ENCODE measurements at regions not wholly inside any gene's neighbourhood (a gene's known extent, or its start where the extent isn't known, plus 50 kb on each side); places are given as distances from the start of the nearest gene placed in this dataset.
"Not testable (repeated sequence)": the region's sequence is repeated elsewhere in the genome, so short reads cannot be mapped to it uniquely, and the experiment has no call there.

DNA sequence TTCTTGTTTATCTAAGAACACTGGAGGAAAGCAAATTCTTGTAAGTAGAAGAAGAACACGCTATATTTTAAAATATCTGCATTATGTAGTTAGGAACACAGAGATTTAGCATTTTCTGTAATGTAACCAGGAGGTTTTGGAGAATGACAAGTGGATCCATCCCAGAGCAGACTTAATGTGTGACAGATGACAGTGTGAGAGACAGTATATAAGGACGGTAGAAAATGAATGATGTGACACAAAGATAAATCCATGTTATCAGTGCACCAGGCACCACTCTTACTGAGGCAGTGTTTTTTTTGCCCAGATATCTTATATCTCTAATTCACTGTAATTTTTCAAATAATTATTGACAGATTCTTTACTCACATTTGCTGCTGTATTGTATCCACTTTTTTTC, 239.0 kb upstream of the KCNN2 start:
- no peak for ATAC-seq
- CTCF ChIA-PET = interaction anchor here (0.9 kb wide), 1 partner anchor 102 kb away, joined by 3 read pairs; no protein-coding TSS in a partner anchor
- intact Hi-C loops (cut with DNase I, micrococcal nuclease) = no loop called here

DNA sequence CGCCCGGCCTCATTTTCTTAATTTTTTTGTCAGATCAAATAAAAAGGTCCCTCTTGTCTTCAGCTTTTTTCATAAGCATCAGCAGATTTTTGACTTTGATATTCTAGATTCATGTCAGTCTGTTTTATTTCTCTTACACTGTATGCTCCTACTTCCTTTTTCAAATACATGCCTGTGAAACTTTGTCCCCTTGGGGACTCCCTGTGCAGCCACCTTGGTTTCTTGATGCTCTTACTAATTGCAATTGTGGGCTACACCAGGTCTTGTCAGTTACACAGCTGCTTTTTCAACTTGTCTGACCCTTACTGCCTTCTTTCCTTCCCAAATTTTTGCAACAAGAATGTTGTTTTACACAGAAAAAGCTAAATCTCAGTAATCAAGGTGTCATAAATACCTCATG, 238.2 kb upstream of the KCNN2 start:
- ChIA-PET CTCF (no interaction called here), POLR2A (no interaction called here)
- Mint-ChIP-seq H3K27me3 (no peaks in the 10 kb centered on the region), H3K9me3 (ENCODE audit: low read depth) (no peaks in the 10 kb centered on the region), H3K4me3 (no peak overlapping the region), H3K36me3 (ENCODE audit: low read depth) (no peaks in the 10 kb centered on the region), H3K4me1 (no peaks in the 10 kb centered on the region), H3K27ac (no peak overlapping the region)
- intact Hi-C loops (cut with DNase I, micrococcal nuclease) = no loop called here
- ATAC-seq = no peak
- DNase-seq = no peak

More for the DNA sequence above, 239.0 kb upstream of the KCNN2 start:
- H3K27ac Mint-ChIP-seq = no peak overlapping the region
- no peak for DNase-seq
- no peaks in the 10 kb centered on the region for H3K4me1 Mint-ChIP-seq
- H3K9me3 Mint-ChIP-seq (ENCODE audit: low read depth) = no peaks in the 10 kb centered on the region
- no peaks in the 10 kb centered on the region for H3K27me3 Mint-ChIP-seq
- POLR2A ChIA-PET = no interaction called here
- H3K36me3 Mint-ChIP-seq (ENCODE audit: low read depth) = no peaks in the 10 kb centered on the region
- H3K4me3 Mint-ChIP-seq = no peak overlapping the region

DNA sequence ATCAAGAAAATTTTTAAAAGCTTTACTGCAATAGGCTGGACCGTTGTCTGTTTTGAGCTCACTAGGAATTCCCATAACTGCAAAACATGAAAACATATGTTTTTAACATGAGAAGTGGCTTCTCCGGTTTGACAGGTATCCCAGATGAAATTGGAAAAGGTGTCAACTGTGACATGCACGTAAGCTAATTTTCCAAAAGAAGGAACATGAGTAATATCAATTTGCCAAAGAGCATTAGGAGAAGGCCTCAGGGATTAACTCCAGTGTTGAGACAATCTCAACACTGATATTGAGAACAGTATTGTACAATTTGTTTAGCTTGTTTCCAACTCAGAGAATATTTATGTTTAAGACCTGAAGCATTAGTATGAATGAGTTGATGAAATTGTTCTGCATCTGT, 215.5 kb upstream of the KCNN2 start:
- peaks cover 19% of the 10 kb centered on the region for H3K9me3 Mint-ChIP-seq (ENCODE audit: low read depth)
- no peaks in the 10 kb centered on the region for H3K4me1 Mint-ChIP-seq
- intact Hi-C loops (cut with DNase I, micrococcal nuclease) = no loop called here
- ChIA-PET CTCF (no interaction called here), POLR2A (no interaction called here)
- H3K4me3 Mint-ChIP-seq = no peak overlapping the region
- no peak overlapping the region for H3K27ac Mint-ChIP-seq
- no peaks in the 10 kb centered on the region for H3K36me3 Mint-ChIP-seq (ENCODE audit: low read depth)
- ATAC-seq = no peak
- DNase-seq = no peak
- H3K27me3 Mint-ChIP-seq = no peaks in the 10 kb centered on the region

DNA sequence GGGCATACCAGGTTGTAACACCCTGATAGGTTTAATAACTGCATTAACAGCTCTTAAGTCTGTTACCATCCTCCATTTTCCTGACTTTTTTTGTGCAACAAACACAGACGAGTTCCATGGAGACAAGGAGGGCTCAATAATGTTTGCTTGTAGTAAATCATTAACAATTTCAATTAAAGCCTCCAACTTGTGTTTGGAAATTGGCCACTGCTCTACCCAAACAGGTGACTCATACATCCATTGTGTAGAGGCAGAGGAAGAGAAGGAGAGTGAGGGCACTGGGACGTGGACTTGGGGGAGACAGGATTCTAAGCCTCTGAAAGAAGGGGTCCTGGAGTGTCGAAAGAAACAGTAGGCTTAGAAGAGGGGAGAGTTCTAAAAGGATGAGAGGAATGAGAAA, 213.6 kb upstream of the KCNN2 start:
- no peaks in the 10 kb centered on the region for H3K27me3 Mint-ChIP-seq
- peaks cover 25% of the 10 kb centered on the region for H3K9me3 Mint-ChIP-seq (ENCODE audit: low read depth)
- no peak overlapping the region for H3K4me3 Mint-ChIP-seq
- intact Hi-C loops (cut with DNase I, micrococcal nuclease) = no loop called here
- ATAC-seq (no peak), DNase-seq (no peak)
- CTCF ChIA-PET = no interaction called here
- POLR2A ChIA-PET = no interaction called here
- H3K36me3 Mint-ChIP-seq (ENCODE audit: low read depth) = no peaks in the 10 kb centered on the region
- no peaks in the 10 kb centered on the region for H3K4me1 Mint-ChIP-seq
- no peak overlapping the region for H3K27ac Mint-ChIP-seq

DNA sequence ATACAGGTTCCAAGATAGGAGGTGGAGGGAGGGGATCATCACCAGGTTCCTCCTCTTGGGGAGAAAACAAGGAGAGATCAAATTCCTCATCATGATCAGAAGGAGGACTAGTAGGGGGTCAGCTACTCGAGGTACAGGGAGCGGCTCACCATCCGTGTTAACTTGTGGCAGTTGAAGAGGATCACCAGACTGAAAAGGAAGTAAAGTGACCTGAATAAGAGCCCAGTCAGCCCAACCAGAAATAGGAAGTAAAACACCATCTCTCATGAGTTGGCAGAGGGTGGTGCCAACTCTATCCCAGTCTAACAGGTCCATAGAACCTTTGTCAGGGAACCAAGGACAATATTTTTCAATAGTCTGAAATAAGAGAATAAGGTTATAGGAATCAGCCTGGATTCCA, 213.1 kb upstream of the KCNN2 start:
- H3K27ac Mint-ChIP-seq; ATAC-seq; POLR2A ChIA-PET; CTCF ChIA-PET; H3K27me3 Mint-ChIP-seq; H3K4me1 Mint-ChIP-seq; DNase-seq; H3K36me3 Mint-ChIP-seq (ENCODE audit: low read depth); intact Hi-C loops (cut with DNase I, micrococcal nuclease); H3K4me3 Mint-ChIP-seq: not testable (repeated sequence)
- peaks cover 25% of the 10 kb centered on the region for H3K9me3 Mint-ChIP-seq (ENCODE audit: low read depth)

DNA sequence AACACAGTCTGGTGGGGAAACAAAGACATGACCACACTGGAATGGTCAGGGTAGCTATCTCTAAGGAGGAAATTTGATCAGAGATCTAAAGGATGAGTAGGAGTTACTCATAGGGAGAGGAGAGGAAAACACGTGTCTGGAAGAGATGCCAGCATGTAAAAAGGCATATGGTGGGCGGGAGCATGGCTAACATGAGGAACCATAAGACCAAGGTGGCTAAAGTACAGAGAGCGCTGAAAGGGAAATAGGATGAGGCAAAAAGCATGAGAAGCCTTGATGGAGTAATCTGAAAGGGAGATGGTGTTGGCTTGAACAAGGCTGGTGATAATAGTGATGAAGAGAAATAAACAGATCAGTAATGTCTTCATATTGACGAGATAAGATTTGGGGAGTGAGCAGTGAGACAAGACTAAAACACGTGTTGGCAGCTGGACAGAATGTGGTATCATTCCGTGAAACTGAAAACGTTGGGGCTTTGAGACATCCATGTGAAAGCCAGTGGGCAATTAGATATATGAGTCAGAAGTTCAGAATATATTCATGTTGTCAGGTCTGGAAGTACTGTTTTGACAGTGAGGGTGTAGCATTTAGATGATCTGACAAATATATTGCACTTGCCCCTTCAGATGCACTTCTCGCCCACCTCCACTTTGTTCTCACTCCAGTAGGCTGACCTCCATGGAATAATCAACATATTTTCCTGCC, 209.1 kb upstream of the KCNN2 start:
- intact Hi-C loops (cut with DNase I, micrococcal nuclease) = no loop called here
- no peak overlapping the region for H3K4me3 Mint-ChIP-seq
- H3K27ac Mint-ChIP-seq = no peak overlapping the region
- ChIA-PET CTCF (no interaction called here), POLR2A (no interaction called here)
- ATAC-seq = no peak
- no peaks in the 10 kb centered on the region for H3K27me3 Mint-ChIP-seq
- no peak for DNase-seq
- H3K36me3 Mint-ChIP-seq (ENCODE audit: low read depth) = no peaks in the 10 kb centered on the region
- H3K9me3 Mint-ChIP-seq (ENCODE audit: low read depth) = peaks cover 24% of the 10 kb centered on the region
- no peaks in the 10 kb centered on the region for H3K4me1 Mint-ChIP-seq

DNA sequence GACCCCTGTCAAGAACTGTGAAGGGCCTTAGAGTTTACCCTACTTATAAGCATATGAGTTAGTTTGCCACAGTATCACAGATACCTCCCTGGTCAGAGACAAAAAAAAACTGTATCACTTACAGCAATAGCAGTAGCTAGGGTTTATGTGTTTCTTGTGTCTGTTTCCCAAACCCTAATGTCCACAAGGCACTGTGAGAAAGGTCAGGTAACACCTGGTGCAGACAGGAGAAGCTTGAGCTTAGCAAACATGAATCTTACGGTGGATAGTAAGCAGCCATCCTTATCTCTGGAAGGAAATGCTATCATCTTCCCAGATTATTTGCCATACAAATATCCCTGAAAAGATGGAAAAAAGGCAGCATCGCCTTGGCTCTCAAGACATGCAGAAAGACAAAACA, 208.5 kb upstream of the KCNN2 start:
- no peak for ATAC-seq
- intact Hi-C loops (cut with DNase I, micrococcal nuclease) = no loop called here
- CTCF ChIA-PET = no interaction called here
- H3K4me3 Mint-ChIP-seq = no peak overlapping the region
- DNase-seq = no peak
- no peak overlapping the region for H3K27ac Mint-ChIP-seq
- no peaks in the 10 kb centered on the region for H3K36me3 Mint-ChIP-seq (ENCODE audit: low read depth)
- H3K27me3 Mint-ChIP-seq = no peaks in the 10 kb centered on the region
- POLR2A ChIA-PET = no interaction called here
- H3K4me1 Mint-ChIP-seq = no peaks in the 10 kb centered on the region
- peaks cover 24% of the 10 kb centered on the region for H3K9me3 Mint-ChIP-seq (ENCODE audit: low read depth)

DNA sequence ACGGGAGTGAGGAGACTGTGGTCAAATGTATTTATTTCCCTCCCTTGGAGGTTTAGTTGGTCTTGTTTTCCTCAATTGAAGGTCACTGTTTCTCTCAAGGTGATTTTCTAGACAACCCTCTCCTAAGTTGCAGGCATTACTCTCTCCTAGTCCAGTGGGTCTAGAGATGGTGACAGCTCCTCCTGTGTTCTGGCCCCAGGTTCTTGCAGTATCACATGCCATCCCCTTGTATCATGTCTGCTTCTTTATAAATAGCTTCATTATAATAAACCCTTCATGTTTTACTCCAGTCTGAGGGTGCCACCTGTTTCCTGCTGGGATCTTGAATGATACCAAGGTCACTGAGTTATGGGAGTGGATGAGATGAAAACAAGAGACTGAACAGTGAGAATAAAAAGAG, 208.0 kb upstream of the KCNN2 start:
- Mint-ChIP-seq H3K27me3 (no peaks in the 10 kb centered on the region), H3K36me3 (ENCODE audit: low read depth) (no peaks in the 10 kb centered on the region)
- intact Hi-C loops (cut with DNase I, micrococcal nuclease) = no loop called here

DNA sequence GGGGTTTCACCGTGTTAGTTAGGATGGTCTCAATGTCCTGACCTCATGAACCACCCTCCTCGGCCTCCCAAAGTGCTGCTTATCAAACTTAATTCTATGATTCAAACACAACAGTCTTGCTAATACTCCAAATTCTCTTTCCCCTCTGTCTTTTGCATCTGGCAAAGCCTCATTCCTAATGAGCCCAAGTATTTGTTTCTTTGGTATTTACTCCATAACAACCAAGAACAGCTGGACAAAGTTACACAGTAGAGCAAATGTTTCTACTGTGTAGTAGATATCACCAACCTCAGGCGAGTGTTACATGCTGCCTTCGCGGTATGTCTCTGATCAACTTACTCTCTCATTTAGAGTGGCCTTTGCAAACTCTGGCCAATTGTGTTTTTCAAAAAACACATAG, 195.8 kb upstream of the KCNN2 start:
- CTCF ChIA-PET = no interaction called here

More for the DNA sequence above, 208.0 kb upstream of the KCNN2 start:
- Mint-ChIP-seq H3K27ac (no peak overlapping the region), H3K9me3 (ENCODE audit: low read depth) (peaks cover 25% of the 10 kb centered on the region), H3K4me3 (no peak overlapping the region), H3K4me1 (no peaks in the 10 kb centered on the region)
- no peak for DNase-seq
- POLR2A ChIA-PET = no interaction called here
- CTCF ChIA-PET = no interaction called here
- ATAC-seq = no peak

DNA sequence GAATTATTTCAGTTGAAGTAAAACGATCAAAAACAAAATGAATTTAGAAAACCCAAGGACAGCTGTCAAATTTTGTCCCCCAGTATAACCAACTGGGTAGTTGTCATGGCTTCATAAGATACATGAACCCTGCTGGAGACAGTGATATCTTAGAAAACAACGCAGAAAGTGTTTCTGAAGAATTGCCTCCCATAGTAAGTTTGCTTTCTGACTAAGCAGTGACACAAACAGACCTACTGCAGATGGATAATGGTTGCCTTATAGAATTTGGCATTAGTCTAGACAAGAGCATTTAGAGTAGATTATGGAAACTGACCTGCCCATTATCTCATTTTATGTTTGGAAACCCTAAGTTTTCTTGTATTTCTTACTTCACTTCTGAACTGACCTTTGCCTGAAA, 187.7 kb upstream of the KCNN2 start:
- ChIA-PET POLR2A (interaction anchor here (0.6 kb wide), 1 partner anchor 844 kb away, joined by 3 read pairs; no protein-coding TSS in a partner anchor), CTCF (no interaction called here)
- intact Hi-C loops (cut with DNase I, micrococcal nuclease) = no loop called here
- peaks cover 12% of the 10 kb centered on the region for H3K9me3 Mint-ChIP-seq (ENCODE audit: low read depth)
- no peaks in the 10 kb centered on the region for H3K4me1 Mint-ChIP-seq
- H3K27me3 Mint-ChIP-seq = no peaks in the 10 kb centered on the region
- DNase-seq (no peak), ATAC-seq (no peak)
- H3K27ac Mint-ChIP-seq = no peak overlapping the region
- no peaks in the 10 kb centered on the region for H3K36me3 Mint-ChIP-seq (ENCODE audit: low read depth)
- H3K4me3 Mint-ChIP-seq = no peak overlapping the region

More for the DNA sequence above, 195.8 kb upstream of the KCNN2 start:
- no peaks in the 10 kb centered on the region for H3K27me3 Mint-ChIP-seq
- DNase-seq (no peak), ATAC-seq (no peak)
- H3K4me1 Mint-ChIP-seq = no peaks in the 10 kb centered on the region
- no peak overlapping the region for H3K4me3 Mint-ChIP-seq
- H3K9me3 Mint-ChIP-seq (ENCODE audit: low read depth) = peaks cover 16% of the 10 kb centered on the region
- no peaks in the 10 kb centered on the region for H3K36me3 Mint-ChIP-seq (ENCODE audit: low read depth)
- intact Hi-C loops (cut with DNase I, micrococcal nuclease) = no loop called here
- H3K27ac Mint-ChIP-seq = no peak overlapping the region
- POLR2A ChIA-PET = no interaction called here

DNA sequence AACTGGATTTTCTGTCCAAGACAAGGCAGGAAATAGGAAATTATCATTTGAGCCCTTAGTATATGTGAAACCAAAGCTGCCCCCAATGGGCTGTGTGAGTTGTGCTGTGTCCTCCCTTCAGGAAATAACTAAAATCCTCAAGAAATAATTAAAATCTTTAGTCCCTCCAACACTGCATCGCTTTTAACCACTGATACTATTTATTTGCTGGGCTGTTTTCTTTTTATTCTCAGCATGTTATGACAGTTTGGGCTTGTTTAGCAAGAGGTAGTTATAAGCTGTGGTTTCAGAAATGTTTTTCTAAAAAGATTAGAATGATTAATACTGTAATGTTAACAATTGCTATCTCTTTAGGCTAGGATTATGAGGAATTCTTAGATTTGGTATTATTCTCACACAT, 187.0 kb upstream of the KCNN2 start:
- Mint-ChIP-seq H3K4me3 (no peak overlapping the region), H3K27ac (no peak overlapping the region), H3K4me1 (no peaks in the 10 kb centered on the region), H3K36me3 (ENCODE audit: low read depth) (no peaks in the 10 kb centered on the region), H3K9me3 (ENCODE audit: low read depth) (peaks cover 7% of the 10 kb centered on the region), H3K27me3 (no peaks in the 10 kb centered on the region)
- ATAC-seq (no peak), DNase-seq (no peak)
- POLR2A ChIA-PET = interaction anchor here (0.6 kb wide), 1 partner anchor 843 kb away, joined by 3 read pairs; no protein-coding TSS in a partner anchor
- CTCF ChIA-PET = no interaction called here
- intact Hi-C loops (cut with DNase I, micrococcal nuclease) = no loop called here

DNA sequence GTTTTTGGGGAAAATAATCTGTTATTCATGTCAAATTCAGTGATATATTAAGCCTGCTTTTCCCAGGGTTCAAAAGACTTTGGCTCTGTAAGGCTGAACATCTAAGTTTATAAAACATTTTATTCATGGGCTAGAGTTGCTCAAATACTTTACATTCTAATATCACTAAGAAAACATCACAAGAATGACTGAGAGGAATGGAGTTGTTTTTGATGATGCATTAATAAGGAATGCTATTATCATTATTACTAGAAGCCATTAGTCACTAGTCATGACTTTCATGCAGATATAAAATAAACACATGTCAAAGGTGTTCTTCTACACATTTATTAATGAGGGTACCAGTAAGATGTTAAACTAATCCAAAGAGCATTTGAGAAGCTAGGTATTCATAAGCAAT, 185.5 kb upstream of the KCNN2 start:
- intact Hi-C loops (cut with DNase I, micrococcal nuclease) = no loop called here
- no peak overlapping the region for H3K27ac Mint-ChIP-seq
- ATAC-seq (no peak), DNase-seq (no peak)
- no peaks in the 10 kb centered on the region for H3K36me3 Mint-ChIP-seq (ENCODE audit: low read depth)
- CTCF ChIA-PET = interaction anchor here (0.6 kb wide), 1 partner anchor 1039 kb away, joined by 3 read pairs; no protein-coding TSS in a partner anchor
- H3K9me3 Mint-ChIP-seq (ENCODE audit: low read depth) = peaks cover 6% of the 10 kb centered on the region
- no peaks in the 10 kb centered on the region for H3K4me1 Mint-ChIP-seq
- POLR2A ChIA-PET = no interaction called here
- no peaks in the 10 kb centered on the region for H3K27me3 Mint-ChIP-seq
- no peak overlapping the region for H3K4me3 Mint-ChIP-seq

DNA sequence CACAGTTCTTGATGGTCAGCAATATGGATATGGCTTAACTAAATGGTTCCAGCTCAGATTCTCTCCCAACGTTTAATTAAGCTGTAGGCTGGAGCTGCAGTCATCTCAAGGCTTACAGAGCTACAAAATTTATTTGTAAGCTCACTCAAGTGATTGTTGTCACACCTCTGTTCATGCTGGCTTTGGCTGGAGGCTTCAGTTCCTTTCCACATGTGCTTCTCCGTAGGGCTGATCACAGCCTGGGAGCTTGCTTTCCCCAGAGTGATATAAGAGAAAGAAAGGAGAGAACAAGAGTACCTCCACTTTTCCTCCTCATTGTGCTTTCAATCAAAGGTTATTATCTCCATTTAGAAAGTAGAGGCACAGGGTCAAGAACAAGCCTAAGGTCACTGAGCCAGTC, 182.7 kb upstream of the KCNN2 start:
- no peaks in the 10 kb centered on the region for H3K36me3 Mint-ChIP-seq (ENCODE audit: low read depth)
- no peaks in the 10 kb centered on the region for H3K4me1 Mint-ChIP-seq
- H3K27ac Mint-ChIP-seq = no peak overlapping the region
- ChIA-PET CTCF (no interaction called here), POLR2A (no interaction called here)
- DNase-seq (no peak), ATAC-seq (no peak)
- H3K27me3 Mint-ChIP-seq = no peaks in the 10 kb centered on the region
- no peak overlapping the region for H3K4me3 Mint-ChIP-seq
- intact Hi-C loops (cut with DNase I, micrococcal nuclease) = no loop called here
- H3K9me3 Mint-ChIP-seq (ENCODE audit: low read depth) = peaks cover 4% of the 10 kb centered on the region
